ENCODE measurements at regions not wholly inside any gene's neighbourhood (a gene's known extent, or its start where the extent isn't known, plus 50 kb on each side); places are given as distances from the start of the nearest gene placed in this dataset.
"Not testable (repeated sequence)": the region's sequence is repeated elsewhere in the genome, so short reads cannot be mapped to it uniquely, and the experiment has no call there.

DNA sequence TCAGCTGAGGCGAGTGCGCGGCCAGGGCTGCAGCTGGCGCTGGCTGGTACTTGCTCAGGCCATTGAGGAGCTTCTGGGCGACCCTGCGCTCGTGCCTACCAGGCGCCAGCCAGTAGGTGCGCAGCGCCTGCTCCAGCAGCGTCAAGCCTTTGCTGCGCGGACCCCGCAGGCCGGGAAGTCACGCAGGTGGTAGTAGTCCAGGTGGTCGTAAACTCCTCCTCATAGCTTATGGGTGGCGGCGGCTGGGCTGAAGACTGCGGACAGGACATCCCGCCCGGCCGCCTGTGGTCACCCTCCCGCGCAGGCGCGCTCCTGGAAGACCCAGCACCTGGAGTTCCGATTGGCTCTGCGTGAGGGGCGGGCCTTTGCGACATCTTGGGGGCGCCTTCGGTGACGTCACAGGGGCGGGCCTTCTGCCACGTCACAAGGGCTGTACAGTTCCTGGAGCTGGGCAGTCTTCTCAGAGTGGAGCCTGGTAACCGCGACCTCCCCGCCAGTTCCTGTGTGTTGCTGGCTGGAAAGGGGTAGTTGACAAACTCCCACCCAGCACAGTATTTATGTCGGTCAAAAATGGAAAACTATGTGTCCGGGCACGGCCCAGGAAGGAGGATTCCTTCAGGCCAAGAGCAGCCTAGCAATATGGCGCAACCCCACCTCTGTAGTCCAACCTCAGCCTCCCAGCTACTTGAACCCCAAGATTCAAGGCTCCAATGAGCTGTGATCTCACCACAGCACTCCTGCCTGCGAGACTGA is 102.2 kb upstream of the VKORC1L1 start:
- ChIA-PET POLR2A (interaction anchor here (0.6 kb wide), 1 partner anchor 41 kb away, joined by 3 read pairs; no protein-coding TSS in a partner anchor), CTCF (interaction anchor here (0.8 kb wide), 1 partner anchor 260 kb away, joined by 3 read pairs; no protein-coding TSS in a partner anchor)
- peak; percentile 84 for DNase-seq (ENCODE audit: extremely low spot score)

GRCh38 chr7:65771226-65771569 is 101.7 kb upstream of the VKORC1L1 start:
- DNase-seq (ENCODE audit: extremely low spot score); POLR2A ChIA-PET: not testable (repeated sequence)
- CTCF ChIA-PET, result interaction anchor here (1.2 kb wide), 1 partner anchor 43 kb away, joined by 3 read pairs; no protein-coding TSS in a partner anchor

DNA sequence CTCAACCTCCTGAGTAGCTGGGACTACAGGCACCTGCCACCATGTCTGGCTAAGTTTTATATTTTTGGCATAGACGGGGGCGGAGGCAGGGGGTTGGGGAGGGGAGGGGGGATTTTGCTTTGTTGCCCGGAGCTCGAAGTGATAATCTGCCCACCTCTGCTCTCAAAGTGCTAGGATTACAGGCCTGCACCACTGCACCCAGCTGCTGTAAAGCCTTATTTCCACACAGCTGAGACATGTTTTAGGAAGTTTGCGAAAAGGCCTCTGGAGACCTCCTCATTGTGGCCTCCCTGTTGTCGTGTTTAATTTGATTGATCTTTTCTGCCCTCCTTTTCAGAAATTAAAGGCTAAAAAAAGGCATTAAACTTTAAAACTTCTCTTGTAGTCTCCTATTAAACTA is 96.2 kb upstream of the VKORC1L1 start:
- CTCF ChIA-PET; DNase-seq (ENCODE audit: extremely low spot score); POLR2A ChIA-PET: not testable (repeated sequence)

- DNase-seq (ENCODE audit: extremely low spot score); CTCF ChIA-PET; POLR2A ChIA-PET: not testable (repeated sequence)
These were observed 82.9 kb upstream of the VKORC1L1 start for GRCh38 chr7:65789943-65790342.

GRCh38 chr7:65791788-65792187 is 81.1 kb upstream of the VKORC1L1 start:
- CTCF ChIA-PET; DNase-seq (ENCODE audit: extremely low spot score); POLR2A ChIA-PET: not testable (repeated sequence)

DNA sequence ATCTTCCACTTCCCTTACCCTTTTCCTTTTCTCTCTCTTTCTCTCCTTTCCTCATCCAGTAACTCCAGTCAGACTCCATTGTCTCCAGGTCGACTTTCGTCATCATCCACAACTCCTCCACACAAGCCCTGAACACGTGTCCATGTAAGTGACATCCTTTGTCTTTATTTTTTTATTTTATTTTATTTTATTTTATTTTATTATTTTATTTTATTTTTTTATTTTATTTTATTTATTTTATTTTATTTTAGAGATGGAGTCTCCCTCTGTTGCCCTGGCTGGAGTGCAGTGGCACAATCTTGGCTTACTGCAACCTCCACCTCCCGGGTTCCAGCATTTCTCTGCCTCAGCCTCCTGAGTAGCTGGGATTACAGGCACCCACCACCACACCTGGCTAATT is 80.1 kb upstream of the VKORC1L1 start:
- POLR2A ChIA-PET; DNase-seq (ENCODE audit: extremely low spot score): not testable (repeated sequence)
- CTCF ChIA-PET, result interaction anchor here (1.1 kb wide), 1 partner anchor 51 kb away, joined by 3 read pairs; no protein-coding TSS in a partner anchor

- DNase-seq (ENCODE audit: extremely low spot score); POLR2A ChIA-PET: not testable (repeated sequence)
- CTCF ChIA-PET, result interaction anchor here (1.2 kb wide), 1 partner anchor 45 kb away, joined by 3 read pairs; no protein-coding TSS in a partner anchor
These were observed 78.0 kb upstream of the VKORC1L1 start for GRCh38 chr7:65794671-65795391.

DNA sequence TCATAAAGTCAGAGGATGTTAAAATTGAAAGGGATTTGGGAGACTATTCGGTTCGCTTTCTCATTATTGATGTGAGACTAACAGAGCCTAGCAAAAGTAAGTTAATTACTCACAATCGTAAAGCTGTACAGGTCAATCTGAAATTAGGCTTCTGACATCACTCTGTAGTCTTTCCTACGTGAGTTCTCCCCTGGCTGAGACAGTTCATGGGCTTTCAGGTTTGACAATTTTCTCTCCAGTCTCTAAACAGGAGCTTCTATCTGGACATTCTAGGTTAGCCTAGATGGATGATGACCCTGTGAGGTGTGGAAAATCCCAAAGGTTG is 77.5 kb upstream of the VKORC1L1 start:
- POLR2A ChIA-PET; DNase-seq (ENCODE audit: extremely low spot score): not testable (repeated sequence)
- CTCF ChIA-PET, result interaction anchor here (1.0 to 1.3 kb wide), 2 partner anchors 9 to 13 kb away, joined by 4 to 5 read pairs; no protein-coding TSS in a partner anchor

DNA sequence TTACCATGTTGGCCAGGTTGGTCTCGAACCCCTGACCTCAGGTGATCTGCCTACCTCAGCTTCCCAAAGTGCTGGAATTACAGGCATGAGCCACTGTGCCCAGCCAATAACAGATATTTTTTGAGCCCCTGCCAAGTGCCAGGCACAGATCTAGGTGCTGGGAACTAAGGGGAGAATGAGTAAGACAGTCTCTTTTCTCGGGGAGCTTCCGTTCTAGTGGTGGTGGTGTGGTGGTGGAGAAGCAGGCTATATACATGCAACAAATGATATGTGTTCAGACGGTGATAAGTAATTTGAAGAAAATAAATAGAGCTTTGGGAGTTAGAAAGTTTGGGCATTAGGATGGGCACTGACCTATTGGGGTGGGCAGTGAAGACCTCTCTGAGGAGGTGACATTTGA is 76.7 kb upstream of the VKORC1L1 start:
- CTCF ChIA-PET, result interaction anchor here (1.0 to 1.3 kb wide), 2 partner anchors 8 to 12 kb away, joined by 4 to 5 read pairs; no protein-coding TSS in a partner anchor
- POLR2A ChIA-PET, result no interaction called here
- no peak for DNase-seq (ENCODE audit: extremely low spot score)
- TF ChIP-seq CTCF (IDR thresholded peaks at IDR 0.05; ENCODE audit: control extremely low read depth, extremely low read depth, low read depth, missing control alignments), result no peak

GRCh38 chr7:65797086-65797485 is 75.8 kb upstream of the VKORC1L1 start:
- CTCF ChIA-PET; POLR2A ChIA-PET; DNase-seq (ENCODE audit: extremely low spot score): not testable (repeated sequence)

- CTCF ChIA-PET; POLR2A ChIA-PET; DNase-seq (ENCODE audit: extremely low spot score): not testable (repeated sequence)
These were observed 75.3 kb upstream of the VKORC1L1 start for GRCh38 chr7:65797566-65797965.

GRCh38 chr7:65798111-65799075 is 74.5 kb upstream of the VKORC1L1 start:
- POLR2A ChIA-PET, result no interaction called here
- no peak for TF ChIP-seq CTCF (IDR thresholded peaks at IDR 0.05; ENCODE audit: control extremely low read depth, extremely low read depth, low read depth, missing control alignments)
- DNase-seq (ENCODE audit: extremely low spot score), result peak; percentile 43
- CTCF ChIA-PET, result interaction anchor here (0.7 kb wide), 1 partner anchor 10 kb away, joined by 3 read pairs; no protein-coding TSS in a partner anchor

DNA sequence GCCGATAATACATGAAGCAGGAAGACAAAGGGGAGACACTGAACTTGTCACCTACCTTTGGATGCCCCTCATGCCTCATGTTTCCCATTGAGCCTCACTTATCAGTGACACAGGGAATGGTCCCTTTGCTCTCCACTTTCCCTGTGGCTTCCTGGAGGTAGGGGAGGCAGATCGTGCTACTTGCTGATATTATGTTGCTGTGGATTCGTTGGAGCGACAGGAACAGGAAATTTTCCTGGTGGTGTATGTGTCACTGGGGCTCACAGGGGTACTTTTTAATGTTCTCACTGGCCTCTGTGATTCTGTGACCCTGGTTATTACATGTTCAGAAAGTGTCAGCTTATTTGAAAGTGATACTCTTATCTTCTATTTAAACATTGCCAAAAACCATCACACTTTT is 72.7 kb upstream of the VKORC1L1 start:
- CTCF ChIA-PET; DNase-seq (ENCODE audit: extremely low spot score); POLR2A ChIA-PET: not testable (repeated sequence)
